ENCODE measurements at regions not wholly inside any gene's neighbourhood (a gene's known extent, or its start where the extent isn't known, plus 50 kb on each side); places are given as distances from the start of the nearest gene placed in this dataset.

DNA sequence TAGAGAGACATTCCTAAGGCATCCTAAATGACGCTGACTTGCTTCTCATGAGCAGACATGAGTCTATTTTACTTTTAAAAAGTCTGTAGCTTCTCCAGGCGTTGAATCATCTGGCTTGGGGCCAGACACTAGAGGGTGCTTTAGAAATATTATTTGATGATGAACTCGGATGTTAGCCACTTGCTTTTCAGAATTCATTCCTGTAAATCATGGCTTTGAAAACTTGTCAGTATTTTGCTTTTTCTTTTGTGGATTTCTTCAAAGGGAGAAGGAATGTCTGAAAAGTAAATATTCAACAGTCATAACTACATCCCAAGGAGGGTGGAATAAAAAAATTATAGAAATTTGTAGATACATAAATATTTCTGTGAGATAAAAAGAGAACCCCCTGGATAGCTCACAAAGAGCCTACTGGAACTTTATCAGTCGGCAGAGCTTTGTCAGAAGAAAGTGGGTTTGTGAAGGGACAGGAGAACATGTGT is 370.8 kb downstream of the OSR1 start:
- Mint-ChIP-seq H3K27me3 (ENCODE audit: insufficient read depth, unreplicated experiment) (no peaks in the 10 kb centered on the region), H3K27ac (ENCODE audit: unreplicated experiment) (no peak overlapping the region), H3K4me3 (ENCODE audit: unreplicated experiment) (no peak overlapping the region), H3K9me3 (ENCODE audit: unreplicated experiment) (no peaks in the 10 kb centered on the region), H3K36me3 (ENCODE audit: insufficient read depth, unreplicated experiment) (no peaks in the 10 kb centered on the region), H3K4me1 (ENCODE audit: low read depth, unreplicated experiment) (peaks cover 6% of the 10 kb centered on the region)
- H3K9me3 ChIP-seq: no peaks in the 10 kb centered on the region
- no TSS peak for BruUV-seq (replicated peaks)
- no peaks in the 10 kb centered on the region for H3K27me3 ChIP-seq (replicated peaks; ENCODE audit: control insufficient read depth, insufficient read depth, low read length)
- POLR2A ChIA-PET: no interaction called here
- CTCF ChIA-PET: interaction anchor here (0.6 to 1.0 kb wide), 2 partner anchors 371 to 997 kb away, joined by 3 read pairs; partner anchors contain the start of gene OSR1
- H3K36me3 ChIP-seq (ENCODE audit: control insufficient read depth, insufficient read depth, low read length): no peaks in the 10 kb centered on the region
- H3K4me3 ChIP-seq (ENCODE audit: low read depth, low read length): no peak overlapping the region
- intact Hi-C loops (cut with micrococcal nuclease; ENCODE audit: unreplicated experiment): loop anchor here (1.0 to 5.0 kb wide), 2 partner anchors 235 to 375 kb away; no protein-coding TSS in a partner anchor
- DNase-seq: peak in 1 of 2 experiments; percentile 18
- TF ChIP-seq, protein P1, sequence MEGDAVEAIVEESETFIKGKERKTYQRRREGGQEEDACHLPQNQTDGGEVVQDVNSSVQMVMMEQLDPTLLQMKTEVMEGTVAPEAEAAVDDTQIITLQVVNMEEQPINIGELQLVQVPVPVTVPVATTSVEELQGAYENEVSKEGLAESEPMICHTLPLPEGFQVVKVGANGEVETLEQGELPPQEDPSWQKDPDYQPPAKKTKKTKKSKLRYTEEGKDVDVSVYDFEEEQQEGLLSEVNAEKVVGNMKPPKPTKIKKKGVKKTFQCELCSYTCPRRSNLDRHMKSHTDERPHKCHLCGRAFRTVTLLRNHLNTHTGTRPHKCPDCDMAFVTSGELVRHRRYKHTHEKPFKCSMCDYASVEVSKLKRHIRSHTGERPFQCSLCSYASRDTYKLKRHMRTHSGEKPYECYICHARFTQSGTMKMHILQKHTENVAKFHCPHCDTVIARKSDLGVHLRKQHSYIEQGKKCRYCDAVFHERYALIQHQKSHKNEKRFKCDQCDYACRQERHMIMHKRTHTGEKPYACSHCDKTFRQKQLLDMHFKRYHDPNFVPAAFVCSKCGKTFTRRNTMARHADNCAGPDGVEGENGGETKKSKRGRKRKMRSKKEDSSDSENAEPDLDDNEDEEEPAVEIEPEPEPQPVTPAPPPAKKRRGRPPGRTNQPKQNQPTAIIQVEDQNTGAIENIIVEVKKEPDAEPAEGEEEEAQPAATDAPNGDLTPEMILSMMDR (IDR thresholded peaks at IDR 0.05; ENCODE audit: insufficient read depth in 1 of 2, low read depth in 1 of 2, low read length in 1 of 2, severe bottlenecking in 1 of 2, unreplicated experiment in 1 of 2): peak in 1 of 2 experiments; percentile 40
- no peaks in the 10 kb centered on the region for H3K4me1 ChIP-seq

DNA sequence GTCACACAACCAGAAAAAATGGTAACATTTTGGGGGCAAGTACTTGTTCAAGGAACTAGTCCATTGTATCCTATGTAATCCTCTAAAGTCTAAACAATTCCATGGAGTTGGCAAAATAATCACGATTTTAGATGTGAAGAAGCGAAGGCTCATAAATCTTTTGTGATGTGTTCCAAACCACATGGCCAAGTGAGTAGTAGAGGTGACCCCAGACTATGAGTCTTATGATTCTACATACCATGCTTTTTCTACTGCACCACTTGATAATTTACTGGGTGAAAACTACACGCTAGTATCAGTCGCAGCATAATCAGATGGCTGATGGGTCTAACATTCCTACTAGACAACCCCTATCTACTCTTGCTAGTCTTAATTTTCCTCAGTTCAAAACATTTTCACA is 371.4 kb downstream of the OSR1 start:
- H3K4me3 ChIP-seq (ENCODE audit: low read depth, low read length): no peak overlapping the region
- H3K4me3 Mint-ChIP-seq (ENCODE audit: unreplicated experiment): no peak overlapping the region
- CTCF ChIA-PET: interaction anchor here (1.0 kb wide), 1 partner anchor 372 kb away, joined by 3 read pairs; the partner anchor contains the start of gene OSR1
- H3K36me3 Mint-ChIP-seq (ENCODE audit: insufficient read depth, unreplicated experiment): no peaks in the 10 kb centered on the region
- H3K4me1 ChIP-seq: no peaks in the 10 kb centered on the region
- no peak overlapping the region for H3K27ac Mint-ChIP-seq (ENCODE audit: unreplicated experiment)
- H3K9me3 Mint-ChIP-seq (ENCODE audit: unreplicated experiment): no peaks in the 10 kb centered on the region
- peaks cover 6% of the 10 kb centered on the region for H3K4me1 Mint-ChIP-seq (ENCODE audit: low read depth, unreplicated experiment)
- POLR2A ChIA-PET: no interaction called here
- no peaks in the 10 kb centered on the region for H3K27me3 Mint-ChIP-seq (ENCODE audit: insufficient read depth, unreplicated experiment)
- BruUV-seq (replicated peaks): no TSS peak
- H3K27me3 ChIP-seq (replicated peaks; ENCODE audit: control insufficient read depth, insufficient read depth, low read length): no peaks in the 10 kb centered on the region; the same call in 1 of the 2 replicates
- no peaks in the 10 kb centered on the region for H3K9me3 ChIP-seq
- H3K36me3 ChIP-seq (ENCODE audit: control insufficient read depth, insufficient read depth, low read length): no peaks in the 10 kb centered on the region
- no peak for DNase-seq
- intact Hi-C loops (cut with micrococcal nuclease; ENCODE audit: unreplicated experiment): loop anchor here (1.0 to 5.0 kb wide), 2 partner anchors 235 to 375 kb away; no protein-coding TSS in a partner anchor
- TF ChIP-seq, protein P1 (IDR thresholded peaks at IDR 0.05; ENCODE audit: insufficient read depth in 1 of 2, low read depth in 1 of 2, low read length in 1 of 2, severe bottlenecking in 1 of 2, unreplicated experiment in 1 of 2): no peak

DNA sequence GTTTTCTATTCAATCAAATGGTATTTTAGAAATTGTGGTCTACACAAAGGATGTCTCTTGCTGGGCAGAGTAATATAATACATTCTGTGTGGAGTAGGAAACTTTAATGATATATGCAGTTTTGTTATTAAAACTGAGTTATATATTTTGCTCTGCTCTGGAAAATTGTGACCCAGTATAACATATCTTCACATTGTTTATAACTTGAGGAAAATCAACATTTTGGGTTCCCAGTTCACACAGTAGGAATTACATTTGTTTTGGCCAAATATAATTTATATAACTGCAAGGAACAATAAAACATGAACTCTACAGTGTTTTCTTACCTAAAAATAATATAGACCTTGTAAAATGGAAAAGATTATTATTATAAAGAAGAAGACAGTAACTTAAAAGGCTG is 372.4 kb downstream of the OSR1 start:
- CTCF ChIA-PET: no interaction called here
- H3K9me3 ChIP-seq: no peaks in the 10 kb centered on the region
- no peaks in the 10 kb centered on the region for H3K27me3 Mint-ChIP-seq (ENCODE audit: insufficient read depth, unreplicated experiment)
- TF ChIP-seq, protein P1 (IDR thresholded peaks at IDR 0.05; ENCODE audit: insufficient read depth in 1 of 2, low read depth in 1 of 2, low read length in 1 of 2, severe bottlenecking in 1 of 2, unreplicated experiment in 1 of 2): no peak
- DNase-seq: no peak
- intact Hi-C loops (cut with micrococcal nuclease; ENCODE audit: unreplicated experiment): loop anchor here (5.0 kb wide), 1 partner anchor 234 kb away; no protein-coding TSS in a partner anchor
- no peaks in the 10 kb centered on the region for H3K4me1 ChIP-seq
- peaks cover 2% of the 10 kb centered on the region for H3K4me1 Mint-ChIP-seq (ENCODE audit: low read depth, unreplicated experiment)
- no peaks in the 10 kb centered on the region; the same call in 1 of the 2 replicates for H3K27me3 ChIP-seq (replicated peaks; ENCODE audit: control insufficient read depth, insufficient read depth, low read length)
- H3K4me3 Mint-ChIP-seq (ENCODE audit: unreplicated experiment): no peak overlapping the region
- no peak overlapping the region for H3K27ac Mint-ChIP-seq (ENCODE audit: unreplicated experiment)
- no peaks in the 10 kb centered on the region for H3K36me3 ChIP-seq (ENCODE audit: control insufficient read depth, insufficient read depth, low read length)
- H3K36me3 Mint-ChIP-seq (ENCODE audit: insufficient read depth, unreplicated experiment): no peaks in the 10 kb centered on the region
- H3K4me3 ChIP-seq (ENCODE audit: low read depth, low read length): no peak overlapping the region
- no peaks in the 10 kb centered on the region for H3K9me3 Mint-ChIP-seq (ENCODE audit: unreplicated experiment)
- no TSS peak for BruUV-seq (replicated peaks)
- POLR2A ChIA-PET: no interaction called here
